GM18498 (cell line): ENCODE measurements at regions not wholly inside any gene's neighbourhood (a gene's known extent, or its start where the extent isn't known, plus 50 kb on each side); places are given as distances from the start of the nearest gene placed in this dataset.
A peak's percentile ranks its signal among the peaks of the same experiment; 100 is the strongest.

ENCODE experiments used
- ATAC-seq: cut with Tn5 transposase; IDR thresholded peaks from one replicate; pipeline ENCODE4 v1.9.1; 2021; ENCODE audit warnings: mild to moderate bottlenecking, moderate library complexity; ENCODE audit not compliant: unreplicated experiment

DNA sequence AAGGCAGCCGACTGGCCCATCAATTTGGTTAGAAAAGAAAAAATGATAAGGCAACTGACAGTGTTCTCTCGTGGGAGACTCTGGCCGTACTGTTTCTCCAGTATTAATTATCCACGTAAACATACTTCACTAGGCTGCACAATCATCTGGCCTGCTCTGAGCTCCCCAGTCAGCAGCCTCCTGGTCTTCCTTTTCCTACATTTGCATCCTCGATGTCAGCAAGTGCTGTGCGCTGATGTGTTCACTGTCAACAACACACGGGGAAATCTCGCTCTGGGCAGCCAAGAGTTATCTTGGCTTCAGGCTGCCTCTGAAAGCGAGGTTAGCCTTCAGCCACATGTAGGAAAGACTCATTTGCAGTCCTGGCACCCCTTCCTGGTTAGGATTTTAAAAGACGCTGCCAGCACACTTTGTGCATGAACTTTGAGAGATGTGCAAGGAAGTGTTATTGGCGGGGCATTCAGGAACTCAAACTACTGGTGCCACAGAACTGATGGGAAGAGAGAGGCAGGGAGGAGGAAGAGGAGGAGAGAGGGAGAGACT is 460.5 kb upstream of the ARID1B start:
- ATAC-seq, result no peak

DNA sequence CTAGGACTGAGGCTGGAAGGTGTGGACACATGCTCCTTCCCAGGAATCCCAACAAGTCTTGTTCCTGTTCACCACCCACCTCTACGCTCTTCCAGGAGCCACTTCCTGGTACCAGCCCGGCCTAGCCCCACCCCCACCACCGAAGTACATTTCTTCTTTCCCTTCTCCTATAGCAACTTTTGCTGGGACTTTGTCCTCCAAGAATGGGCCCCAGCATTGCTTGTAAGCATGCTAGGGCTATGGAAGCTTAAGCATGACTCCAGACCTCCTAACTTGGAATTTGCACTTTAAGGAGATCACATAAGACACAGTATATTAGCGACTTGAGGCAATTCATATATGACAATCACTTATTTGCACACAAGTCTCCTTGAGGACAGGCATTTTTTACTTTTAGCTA is 462.0 kb upstream of the ARID1B start:
- ATAC-seq, result no peak

DNA sequence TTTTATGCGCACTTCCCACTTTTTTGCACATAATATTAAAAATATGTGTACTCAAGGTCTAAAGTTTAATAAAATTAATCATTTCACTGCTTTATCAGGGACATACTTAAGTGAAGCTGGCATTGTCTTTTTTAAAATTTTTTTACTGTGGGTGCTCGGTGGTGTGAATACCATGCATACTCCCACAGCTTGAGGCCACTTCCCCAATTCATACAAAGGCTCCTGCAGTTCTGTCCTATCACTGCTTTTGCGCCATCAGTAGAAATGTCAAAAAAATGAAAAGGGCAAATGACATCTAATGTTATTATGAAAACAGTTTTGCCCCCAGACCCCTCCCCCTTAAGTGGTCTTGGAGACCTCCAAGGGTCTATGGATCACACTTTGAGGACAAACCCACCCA is 464.1 kb upstream of the ARID1B start:
- ATAC-seq, result no peak

DNA sequence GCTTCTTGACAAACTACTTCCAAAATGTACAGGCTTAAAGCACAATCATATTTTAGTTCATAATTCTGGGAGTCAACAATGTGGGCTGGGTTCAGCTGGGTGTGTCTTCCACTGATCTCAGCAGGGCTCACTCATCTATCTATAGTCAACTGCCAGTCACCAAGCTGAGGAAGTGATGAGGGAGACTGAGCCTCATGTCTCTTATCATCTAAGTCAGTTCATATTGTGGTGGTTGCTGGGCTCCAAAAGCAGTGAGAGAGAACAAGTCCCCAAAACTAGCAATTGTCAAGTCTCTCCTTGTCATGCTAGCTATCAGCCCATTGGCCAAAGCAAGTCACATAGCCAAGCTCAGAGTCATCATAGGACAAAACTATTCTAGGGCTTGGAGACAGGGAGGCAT is 465.9 kb upstream of the ARID1B start:
- ATAC-seq, result no peak

DNA sequence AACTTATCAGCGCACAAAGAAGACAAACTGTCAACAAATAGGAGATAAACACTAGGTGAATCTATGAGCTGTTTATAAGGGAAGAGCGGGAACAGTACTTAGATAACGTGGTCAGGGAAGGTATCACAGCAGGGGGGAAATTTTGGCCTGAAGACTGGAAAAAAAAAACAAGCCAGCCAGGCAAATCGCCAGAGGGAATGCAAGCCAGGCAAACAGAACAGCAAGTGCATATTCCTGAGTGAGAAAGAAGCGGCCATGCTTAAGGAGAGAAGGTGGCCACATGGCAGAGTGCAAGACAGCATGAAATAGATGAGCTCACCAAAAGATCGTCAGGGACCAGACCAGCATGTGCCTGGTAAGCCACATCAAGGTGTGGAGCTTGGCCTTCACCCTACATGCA is 466.5 kb upstream of the ARID1B start:
- no peak for ATAC-seq

DNA sequence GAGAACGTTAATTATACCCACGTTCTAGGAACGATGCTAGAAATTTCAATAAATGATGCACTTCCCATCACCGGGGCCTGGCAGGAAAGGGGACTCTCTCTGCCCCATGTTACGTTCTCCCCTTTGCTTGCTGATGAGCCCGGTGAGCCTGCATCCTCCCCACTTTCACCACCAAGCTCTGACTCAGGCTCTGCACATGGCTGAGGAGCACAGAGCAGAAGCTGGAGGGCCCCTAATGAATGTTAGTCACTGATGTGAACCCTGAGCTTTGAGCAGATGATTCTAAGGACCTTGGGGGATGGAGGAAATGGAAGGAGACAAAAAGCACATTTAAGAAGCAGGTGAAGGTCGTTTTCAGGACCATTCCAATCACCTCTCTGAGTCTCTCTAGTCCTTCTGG is 468.2 kb upstream of the ARID1B start:
- no peak for ATAC-seq

DNA sequence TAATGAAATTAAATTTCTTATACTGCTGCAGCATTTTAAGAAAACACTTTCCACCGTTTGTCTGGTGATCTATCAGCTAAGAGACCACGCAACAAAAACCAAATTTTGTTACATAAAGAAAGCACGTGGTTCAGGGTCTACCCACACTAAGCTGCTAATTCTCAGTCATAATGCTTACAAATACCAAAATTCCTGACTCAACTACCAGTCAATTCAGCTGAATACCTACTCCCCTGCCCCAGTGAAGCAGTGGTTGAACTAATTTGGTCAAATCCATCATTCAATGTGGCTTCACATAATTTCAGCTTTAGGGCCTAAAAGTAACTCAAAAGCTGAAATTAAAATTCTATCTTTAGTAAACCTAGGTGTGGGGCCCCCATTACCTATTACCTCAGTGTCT is 468.6 kb upstream of the ARID1B start:
- ATAC-seq, result no peak

DNA sequence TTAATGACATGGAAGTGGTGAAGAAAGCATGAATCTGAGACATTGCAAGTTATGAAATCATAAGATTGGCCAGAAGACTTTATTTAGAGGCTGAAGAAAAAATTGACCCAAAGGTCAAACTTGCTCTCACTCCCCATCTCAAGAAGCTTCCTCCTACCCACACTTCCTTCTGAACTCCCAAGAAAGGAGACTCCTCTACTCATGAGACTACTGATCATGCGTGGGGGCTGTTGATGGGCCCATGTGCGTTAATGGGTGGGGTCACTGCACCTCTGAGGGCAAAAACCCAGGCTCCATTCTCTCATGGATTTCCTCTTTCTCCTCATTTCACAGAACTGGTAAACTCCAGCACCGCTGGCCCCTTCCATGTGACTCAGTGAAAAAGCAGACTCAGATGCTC is 470.6 kb upstream of the ARID1B start:
- ATAC-seq, result no peak

DNA sequence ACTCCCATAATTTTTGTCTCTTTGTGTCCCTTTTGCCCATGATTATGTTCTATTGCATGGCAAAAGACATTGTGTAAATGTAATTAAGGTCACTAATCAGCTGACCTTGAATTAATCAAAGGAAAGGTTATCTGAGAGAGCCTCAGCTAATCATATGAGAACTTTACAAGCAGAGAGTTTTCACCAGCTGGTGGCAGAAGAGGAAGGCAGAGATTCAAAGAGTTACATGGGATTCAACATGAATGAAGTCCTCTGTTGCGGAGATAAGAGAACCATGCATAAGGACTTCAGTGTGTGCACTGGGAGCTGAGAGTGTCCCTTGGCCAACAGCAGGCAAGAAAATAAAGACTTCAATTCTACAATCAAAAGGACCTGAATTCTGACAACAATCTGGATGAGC is 494.1 kb upstream of the ARID1B start:
- no peak for ATAC-seq

DNA sequence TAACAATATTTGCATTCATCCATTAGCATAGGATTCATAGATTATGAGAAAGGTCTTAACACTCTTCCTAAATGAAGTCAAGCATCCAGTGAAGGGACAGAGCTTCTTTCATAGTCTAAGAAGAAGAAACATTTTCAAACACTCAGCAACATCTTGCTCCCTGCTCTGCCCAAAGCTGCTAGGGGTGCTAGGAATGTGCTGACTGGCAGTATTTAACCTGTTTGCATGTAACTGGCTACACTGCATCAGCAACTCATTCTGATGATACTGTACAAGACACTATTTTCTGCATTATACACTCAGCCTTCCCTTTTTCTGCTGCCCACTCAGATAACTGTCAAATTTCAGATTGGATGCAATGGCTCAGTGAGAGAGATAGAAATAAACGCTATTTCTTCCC is 495.1 kb upstream of the ARID1B start:
- ATAC-seq, result no peak

DNA sequence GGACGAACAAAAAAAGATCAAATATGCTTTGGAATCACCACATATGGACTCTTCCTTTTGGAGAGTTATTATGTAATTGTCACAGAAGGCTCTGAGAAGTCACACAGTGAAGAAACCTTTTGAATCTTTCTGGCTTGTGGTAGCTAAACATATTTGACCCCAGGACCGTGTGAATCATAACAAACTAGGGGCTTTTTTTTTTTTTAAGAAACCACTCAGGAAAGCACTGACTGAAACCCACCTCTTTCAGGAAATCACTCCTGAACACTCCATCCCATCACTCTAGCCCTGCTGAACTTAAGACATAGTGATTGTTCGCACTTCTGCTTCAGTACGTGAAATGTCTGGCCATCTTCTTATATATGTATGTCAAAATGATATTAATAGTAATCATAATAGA is 495.9 kb upstream of the ARID1B start:
- no peak for ATAC-seq

DNA sequence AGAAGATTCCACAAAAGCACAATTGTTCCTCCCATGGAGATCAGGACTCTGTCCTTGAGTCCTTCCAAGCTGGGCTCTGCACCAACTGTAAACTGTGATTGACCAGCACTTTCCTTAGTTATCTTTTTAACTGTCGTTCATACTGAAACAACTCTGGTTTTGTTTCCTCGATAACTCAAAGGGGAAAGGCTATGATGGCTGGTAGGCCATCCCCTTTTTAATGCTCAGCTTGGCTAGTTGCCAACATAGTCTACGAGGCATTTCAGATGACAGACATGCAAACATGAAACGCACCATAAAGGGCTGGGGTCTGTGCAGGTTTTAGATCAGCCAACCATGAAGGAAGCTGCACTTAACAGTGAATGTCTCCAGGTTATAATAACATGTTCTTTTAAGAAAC is 497.1 kb upstream of the ARID1B start:
- ATAC-seq, result peak; percentile 54

DNA sequence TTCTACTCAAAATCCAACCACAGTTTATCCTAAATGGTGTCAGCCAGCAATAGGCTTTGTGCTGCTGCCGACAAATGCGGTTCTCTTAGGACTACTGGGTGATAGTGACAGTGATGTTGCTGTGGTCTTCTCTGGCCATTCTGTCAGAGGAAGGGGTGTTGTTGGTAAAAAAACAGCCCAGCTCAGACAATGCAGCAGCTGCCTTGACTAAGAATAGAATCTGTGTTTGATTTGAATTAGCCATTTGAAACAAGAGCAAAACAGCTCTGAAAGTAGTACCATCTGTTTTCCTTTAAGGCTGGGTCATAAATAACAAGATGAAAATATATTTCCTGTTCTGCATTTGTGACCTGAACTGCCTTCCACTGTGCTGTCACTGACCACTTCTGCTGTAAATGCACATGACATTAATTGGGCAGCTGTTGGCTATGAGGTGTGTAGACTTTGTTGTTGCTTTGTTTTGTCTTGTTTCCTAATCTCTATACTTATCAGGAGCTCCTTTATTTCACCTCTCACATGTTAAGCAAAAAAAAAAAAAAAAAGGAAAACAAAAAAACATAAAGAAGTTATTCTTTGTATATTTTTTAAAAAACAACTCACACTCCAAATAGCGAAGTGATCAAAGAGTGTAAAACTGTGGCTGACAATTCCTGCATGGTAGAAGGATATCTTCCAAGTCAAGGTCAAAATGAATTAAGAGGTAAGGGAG is 497.8 kb upstream of the ARID1B start:
- ATAC-seq, result peak; percentile 76

DNA sequence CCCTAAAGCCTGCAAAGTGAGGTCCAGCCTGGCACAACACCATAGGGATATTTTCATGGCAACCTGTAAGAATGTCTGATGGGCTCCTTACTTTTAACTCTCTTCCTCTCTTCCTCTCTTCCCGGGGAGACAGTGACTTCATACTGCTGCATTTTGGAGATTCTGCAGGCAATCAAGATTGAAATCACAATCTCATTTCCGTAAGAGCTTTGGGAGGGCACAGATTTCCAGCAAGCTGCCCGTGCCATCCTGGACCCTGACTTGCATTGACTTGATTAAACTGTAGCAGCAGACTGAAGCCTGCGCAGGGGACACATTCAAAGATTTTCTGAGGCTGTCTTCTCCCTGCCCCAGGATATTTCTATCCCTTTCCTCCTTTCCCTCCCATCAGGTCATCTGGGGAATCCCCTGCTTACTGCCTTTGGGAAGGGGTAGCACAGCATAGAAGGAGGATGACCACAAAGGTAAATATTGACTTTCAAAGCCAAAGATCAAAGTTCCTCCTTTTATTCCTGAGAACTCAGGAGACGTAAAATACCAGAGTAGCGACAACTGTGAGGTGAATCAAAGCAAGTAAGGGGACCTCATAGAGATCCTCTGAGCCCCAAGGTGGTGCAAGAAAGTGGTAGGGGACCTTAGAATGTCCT is 504.0 kb upstream of the ARID1B start:
- ATAC-seq, result no peak

DNA sequence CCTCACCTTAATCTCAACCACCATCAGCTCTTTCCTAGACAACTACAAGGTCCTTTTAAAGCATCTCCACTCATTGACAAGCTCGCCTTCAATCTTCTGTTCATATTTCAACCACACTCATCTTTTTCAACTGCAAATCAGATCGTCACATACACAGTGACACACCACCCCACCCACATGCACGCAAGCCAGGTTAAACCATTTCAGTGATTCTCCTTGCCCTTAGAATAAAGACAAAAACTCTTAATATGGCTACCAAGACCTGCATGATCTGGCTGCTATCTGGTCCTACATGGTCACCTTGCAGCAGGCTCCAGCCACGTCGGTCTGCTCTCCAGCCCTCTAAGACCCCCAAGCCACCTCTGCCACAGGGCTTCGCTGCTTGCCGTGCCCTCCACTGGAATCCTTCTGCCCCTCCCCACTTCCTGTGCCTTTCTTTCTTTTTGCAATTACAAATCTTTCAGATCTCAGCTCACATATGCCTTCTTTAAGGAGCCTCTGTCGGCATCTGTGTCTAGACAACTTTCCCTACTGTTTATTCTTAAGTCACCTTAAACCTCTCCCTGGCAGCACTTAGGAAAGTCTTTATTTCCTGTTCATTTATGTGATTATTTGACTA is 507.3 kb upstream of the ARID1B start:
- no peak for ATAC-seq

DNA sequence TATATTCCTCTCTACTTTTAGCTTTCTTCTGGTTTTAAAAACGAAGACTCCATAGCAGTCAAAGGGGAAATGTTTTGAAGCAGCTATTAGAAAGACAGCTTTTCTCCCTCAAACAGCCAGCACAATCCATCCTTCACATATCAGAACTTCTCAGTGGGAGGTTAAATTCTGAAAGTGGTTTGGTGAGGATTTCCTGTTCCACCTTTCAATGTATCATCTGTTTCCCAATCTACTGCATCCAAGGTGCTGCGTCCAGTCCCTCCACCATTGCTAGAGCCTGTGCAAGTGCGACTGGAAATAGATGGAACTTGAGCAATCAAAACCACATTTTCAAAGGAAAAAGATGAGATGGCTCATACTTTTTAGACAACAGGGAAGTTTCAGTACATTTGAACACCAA is 508.3 kb upstream of the ARID1B start:
- ATAC-seq, result no peak

DNA sequence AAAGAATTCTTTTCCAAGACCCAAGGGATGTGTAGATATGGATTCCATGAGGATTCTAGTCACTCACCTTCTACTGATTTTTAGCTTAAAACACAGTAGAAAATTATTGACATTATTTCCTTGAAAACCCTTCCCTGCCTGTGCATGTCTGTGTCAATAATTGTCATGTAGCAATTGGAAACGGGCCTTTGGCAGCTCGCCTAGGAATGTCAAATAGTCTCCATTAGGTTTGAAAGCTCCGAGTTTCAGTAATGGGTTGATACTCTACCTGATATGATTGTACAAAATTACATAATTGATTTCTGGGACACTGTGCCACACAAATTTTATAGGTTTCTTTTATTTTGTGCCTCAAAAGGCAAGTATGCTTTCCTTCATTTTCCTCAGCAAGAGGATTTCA is 515.2 kb upstream of the ARID1B start:
- ATAC-seq, result no peak

DNA sequence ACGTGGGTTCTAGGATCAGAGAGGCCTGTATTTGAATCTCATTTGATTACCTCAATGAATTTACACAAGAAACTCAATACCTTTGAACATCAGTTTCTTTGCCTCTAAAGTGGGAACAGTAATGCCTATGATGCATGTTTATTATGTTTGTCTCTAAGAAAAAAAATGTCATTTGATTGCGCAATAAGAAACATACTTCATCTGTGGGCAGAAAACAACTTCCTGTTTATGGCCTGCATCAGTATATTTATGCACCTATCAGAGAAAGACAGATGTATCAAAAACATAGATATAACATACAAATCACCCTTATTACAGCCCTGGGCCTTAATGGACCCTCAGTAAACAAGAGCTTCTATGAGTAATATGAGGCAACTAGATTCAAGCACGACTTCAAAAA is 516.4 kb upstream of the ARID1B start:
- ATAC-seq, result no peak

DNA sequence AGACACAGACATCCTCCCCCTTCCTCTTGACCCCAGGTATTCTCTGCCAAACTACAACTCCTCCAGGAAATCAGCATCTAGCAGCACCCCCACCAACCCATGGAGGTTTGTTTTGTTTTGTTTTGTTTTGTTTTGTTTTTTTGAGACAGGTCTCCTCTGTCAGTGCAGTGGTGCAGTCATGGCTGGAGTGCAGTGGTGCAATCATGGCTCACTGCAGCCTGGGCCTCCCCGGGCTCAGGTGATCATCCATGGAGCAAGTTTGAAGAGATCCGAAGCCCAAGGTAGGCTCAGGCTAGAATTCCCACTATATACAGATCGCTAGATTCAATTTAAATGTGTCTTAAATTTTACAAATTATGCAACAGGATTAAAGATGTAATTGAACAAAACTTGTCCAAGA is 518.2 kb upstream of the ARID1B start:
- ATAC-seq, result no peak

DNA sequence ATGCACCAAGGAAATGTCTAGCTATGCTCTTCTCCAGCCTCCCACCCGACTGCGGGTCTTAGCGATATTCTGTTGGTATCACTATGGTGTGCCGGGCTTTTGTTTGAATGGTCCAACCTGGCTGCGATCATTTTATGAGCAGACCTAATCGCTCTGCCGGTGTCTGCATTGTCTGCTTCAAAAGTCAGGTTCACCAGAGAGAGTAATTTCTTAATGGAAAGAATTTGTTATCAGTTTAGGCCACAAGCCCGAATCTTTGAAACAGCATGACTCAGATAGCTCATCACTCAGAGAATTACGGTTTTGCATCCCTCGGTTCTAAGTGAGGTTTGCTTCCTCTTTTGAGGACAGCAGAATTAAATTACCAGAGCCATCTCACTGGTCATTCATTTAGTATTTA is 521.0 kb upstream of the ARID1B start:
- ATAC-seq, result no peak

DNA sequence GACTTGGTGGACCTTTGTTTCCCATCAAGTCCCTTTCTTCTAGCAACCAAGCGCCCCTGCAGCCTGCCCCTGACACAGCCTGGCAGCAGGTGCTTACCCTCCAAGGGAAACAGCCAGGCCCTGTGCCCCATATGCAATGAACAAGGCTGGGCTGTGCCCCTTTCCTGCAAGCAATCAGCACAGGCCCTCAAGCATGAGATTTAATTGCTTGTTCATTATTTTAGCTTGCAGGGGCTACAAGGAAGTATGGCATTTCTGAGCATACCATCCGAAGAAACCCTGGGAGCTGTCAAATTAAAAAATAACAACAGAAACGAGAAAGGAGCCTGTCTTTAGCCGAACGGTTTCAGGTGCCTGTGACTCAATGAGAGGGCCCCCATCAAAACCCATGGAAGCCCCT is 522.9 kb upstream of the ARID1B start:
- ATAC-seq, result no peak

DNA sequence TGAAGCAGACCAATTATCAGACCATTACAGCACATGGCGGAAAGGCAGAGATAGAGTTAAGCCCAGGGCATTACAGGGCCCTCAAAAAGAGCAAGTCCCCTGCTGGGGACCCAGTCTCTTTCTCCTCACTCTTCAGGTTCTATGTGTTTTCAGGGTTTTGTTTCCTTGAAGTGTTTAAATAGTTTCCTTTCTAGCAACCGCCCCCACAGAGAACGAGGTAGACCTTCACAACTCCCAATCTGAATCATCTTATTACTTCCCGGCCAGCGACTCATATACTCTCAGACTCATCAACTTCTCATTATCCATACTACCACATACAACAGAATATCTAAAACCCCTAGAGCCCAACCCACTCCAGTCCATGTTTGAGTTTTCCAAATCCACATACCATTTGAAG is 526.6 kb upstream of the ARID1B start:
- ATAC-seq, result no peak
